ENCODE measurements at regions not wholly inside any gene's neighbourhood (a gene's known extent, or its start where the extent isn't known, plus 50 kb on each side); places are given as distances from the start of the nearest gene placed in this dataset.

DNA sequence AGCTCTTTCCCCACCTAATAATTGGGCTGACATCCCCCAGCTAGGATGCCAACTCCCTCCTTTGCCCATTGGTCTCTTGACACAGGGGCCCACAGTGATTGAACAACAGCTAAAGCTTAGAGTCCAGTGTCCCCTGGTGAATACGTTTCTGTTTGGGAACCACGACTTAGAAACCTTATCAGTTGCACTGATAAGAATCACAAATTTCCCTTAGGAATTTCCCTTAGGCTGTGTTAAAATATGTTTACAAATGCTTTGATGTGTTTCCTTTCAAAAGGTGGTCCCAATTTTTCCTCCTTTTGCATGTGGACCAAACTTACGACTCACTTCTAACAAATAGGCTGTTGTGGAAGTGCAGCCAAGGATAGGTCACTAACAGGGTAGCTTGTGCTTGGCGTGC is 126.0 kb upstream of the INHBA start:
- H3K27ac ChIP-seq = no peak overlapping the region
- no peaks in the 10 kb centered on the region for H3K36me3 ChIP-seq
- H3K4me3 ChIP-seq = no peak overlapping the region
- TF ChIP-seq EP300 (IDR thresholded peaks at IDR 0.05) (no peak), POLR2A (IDR thresholded peaks at IDR 0.05) (no peak)
- TF ChIP-seq, protein P1, sequence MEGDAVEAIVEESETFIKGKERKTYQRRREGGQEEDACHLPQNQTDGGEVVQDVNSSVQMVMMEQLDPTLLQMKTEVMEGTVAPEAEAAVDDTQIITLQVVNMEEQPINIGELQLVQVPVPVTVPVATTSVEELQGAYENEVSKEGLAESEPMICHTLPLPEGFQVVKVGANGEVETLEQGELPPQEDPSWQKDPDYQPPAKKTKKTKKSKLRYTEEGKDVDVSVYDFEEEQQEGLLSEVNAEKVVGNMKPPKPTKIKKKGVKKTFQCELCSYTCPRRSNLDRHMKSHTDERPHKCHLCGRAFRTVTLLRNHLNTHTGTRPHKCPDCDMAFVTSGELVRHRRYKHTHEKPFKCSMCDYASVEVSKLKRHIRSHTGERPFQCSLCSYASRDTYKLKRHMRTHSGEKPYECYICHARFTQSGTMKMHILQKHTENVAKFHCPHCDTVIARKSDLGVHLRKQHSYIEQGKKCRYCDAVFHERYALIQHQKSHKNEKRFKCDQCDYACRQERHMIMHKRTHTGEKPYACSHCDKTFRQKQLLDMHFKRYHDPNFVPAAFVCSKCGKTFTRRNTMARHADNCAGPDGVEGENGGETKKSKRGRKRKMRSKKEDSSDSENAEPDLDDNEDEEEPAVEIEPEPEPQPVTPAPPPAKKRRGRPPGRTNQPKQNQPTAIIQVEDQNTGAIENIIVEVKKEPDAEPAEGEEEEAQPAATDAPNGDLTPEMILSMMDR (IDR thresholded peaks at IDR 0.05) = no peak
- intact Hi-C loops (cut with DNase I) = no loop called here
- no peak for DNase-seq
- 65 to 77% (median 72%) methylated on average over 4 of the region's 4 CpGs for WGBS, 3 donors
- H3K4me1 ChIP-seq (ENCODE audit: insufficient read depth) = no peaks in the 10 kb centered on the region
- no peaks in the 10 kb centered on the region for H3K9me3 ChIP-seq
- H3K27me3 ChIP-seq = no peaks in the 10 kb centered on the region

DNA sequence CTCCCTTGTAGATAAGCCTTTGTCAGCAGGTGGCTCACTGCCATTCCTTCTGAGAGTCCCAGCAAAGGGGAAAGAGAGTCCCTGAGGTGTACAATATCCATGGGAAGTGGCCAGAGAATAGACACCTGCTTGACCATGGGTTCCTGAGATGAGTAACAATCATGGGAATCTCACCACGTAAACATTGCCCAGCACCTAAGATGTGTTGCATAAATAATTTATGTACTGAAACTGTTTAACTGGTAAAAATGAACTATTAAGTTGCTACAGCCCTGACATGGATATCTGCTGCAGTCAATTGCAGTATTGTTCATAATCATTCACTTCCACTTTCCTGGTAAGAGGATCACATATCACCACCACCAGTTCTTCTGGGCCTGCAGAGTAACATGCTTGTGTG is 123.8 kb upstream of the INHBA start:
- no peak for DNase-seq
- H3K27me3 ChIP-seq = no peaks in the 10 kb centered on the region
- no peak overlapping the region for H3K4me3 ChIP-seq
- peaks cover 6% of the 10 kb centered on the region for H3K4me1 ChIP-seq (ENCODE audit: insufficient read depth)
- TF ChIP-seq POLR2A (IDR thresholded peaks at IDR 0.05) = no peak
- no peak for TF ChIP-seq EP300 (IDR thresholded peaks at IDR 0.05)
- TF ChIP-seq, protein P1 (IDR thresholded peaks at IDR 0.05) = no peak
- H3K9me3 ChIP-seq = no peaks in the 10 kb centered on the region
- no peaks in the 10 kb centered on the region for H3K36me3 ChIP-seq
- WGBS, 3 donors = 92 to 96% (median 93%) methylated on average over 1 of the region's 1 CpG
- intact Hi-C loops (cut with DNase I) = no loop called here
- H3K27ac ChIP-seq = no peak overlapping the region

DNA sequence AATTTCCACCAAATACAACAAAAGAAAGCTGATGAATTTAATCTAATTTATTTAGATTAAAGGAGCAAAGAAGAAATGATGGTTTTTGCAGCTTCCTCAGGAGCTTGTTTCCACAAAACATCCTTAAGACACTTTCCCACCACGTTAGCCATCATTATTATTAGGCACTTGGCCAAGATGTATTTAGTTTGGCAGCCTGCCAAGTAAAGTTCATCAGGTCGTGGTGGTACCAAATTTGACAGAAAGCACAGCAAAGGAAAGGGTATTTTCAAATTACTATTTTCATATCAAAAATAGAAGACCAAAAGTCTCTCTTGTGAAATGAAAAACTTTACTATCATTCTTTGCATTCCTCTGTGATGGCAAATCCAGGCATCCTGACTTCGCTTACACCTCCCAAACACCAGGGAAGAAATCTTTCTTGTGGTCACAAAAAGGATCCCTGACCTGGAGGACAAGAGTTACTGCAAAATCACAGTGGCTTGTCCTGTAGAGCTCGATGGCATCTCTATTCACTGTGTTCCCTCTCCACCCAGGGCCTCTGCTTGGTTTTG is 123.1 kb upstream of the INHBA start:
- no peak for DNase-seq
- H3K36me3 ChIP-seq = no peaks in the 10 kb centered on the region
- H3K9me3 ChIP-seq = no peaks in the 10 kb centered on the region
- TF ChIP-seq, protein P1 (IDR thresholded peaks at IDR 0.05) = no peak
- TF ChIP-seq EP300 (IDR thresholded peaks at IDR 0.05) (no peak), POLR2A (IDR thresholded peaks at IDR 0.05) (no peak)
- peaks cover 6% of the 10 kb centered on the region for H3K4me1 ChIP-seq (ENCODE audit: insufficient read depth)
- WGBS, 3 donors = 35 to 41% (median 36%) methylated on average over 4 of the region's 4 CpGs
- no peaks in the 10 kb centered on the region for H3K27me3 ChIP-seq
- no peak overlapping the region for H3K4me3 ChIP-seq
- no peak overlapping the region for H3K27ac ChIP-seq
- intact Hi-C loops (cut with DNase I) = no loop called here

DNA sequence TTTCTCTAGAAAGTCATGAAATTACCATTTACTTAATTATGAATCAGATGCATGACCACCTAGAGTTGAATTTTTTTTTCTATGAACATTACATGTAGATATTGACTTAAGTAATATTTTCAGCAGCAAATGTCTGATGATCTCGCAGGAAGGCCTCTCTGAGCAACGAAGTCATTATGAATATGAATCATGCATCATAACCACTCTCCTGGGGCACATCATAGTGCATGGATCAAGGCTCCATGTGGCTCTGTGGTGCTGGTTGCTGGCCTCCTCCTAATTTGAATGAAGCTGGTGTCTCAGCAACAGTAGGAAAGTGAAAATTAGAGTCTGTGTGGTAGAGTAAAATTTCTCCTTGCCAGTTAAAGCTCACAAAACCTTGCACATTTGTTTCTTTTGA is 121.4 kb upstream of the INHBA start:
- Histone ChIP-seq H3K27ac (no peak overlapping the region), H3K9me3 (no peaks in the 10 kb centered on the region), H3K36me3 (no peaks in the 10 kb centered on the region), H3K4me3 (no peak overlapping the region), H3K4me1 (ENCODE audit: insufficient read depth) (peaks cover 6% of the 10 kb centered on the region), H3K27me3 (no peaks in the 10 kb centered on the region)
- intact Hi-C loops (cut with DNase I) = no loop called here
- TF ChIP-seq POLR2A (IDR thresholded peaks at IDR 0.05) = no peak
- TF ChIP-seq, protein P1 (IDR thresholded peaks at IDR 0.05) = no peak
- no peak for TF ChIP-seq EP300 (IDR thresholded peaks at IDR 0.05)
- DNase-seq = no peak
- 77 to 78% (median 78%) methylated on average over 2 of the region's 2 CpGs for WGBS, 3 donors

All from ovary (tissue), 7 donors.